T-helper 1 cell treated with Interleukin-12 subunit alpha and Interleukin-12 subunit beta and Interleukin-4 antibody, amounts not matched to agents 30 μg/mL and 1 μg/mL, for 36 hours (primary cell): ENCODE measurements at regions not wholly inside any gene's neighbourhood (a gene's known extent, or its start where the extent isn't known, plus 50 kb on each side); places are given as distances from the start of the nearest gene placed in this dataset.

Experiments
- H3K27ac Mint-ChIP-seq: one replicate; pipeline ENCODE4 v1.8.0; 2021; ENCODE audit warnings: mild to moderate bottlenecking, mixed read lengths
- H3K27me3 Mint-ChIP-seq: one replicate; pipeline ENCODE4 v1.8.0; 2021; ENCODE audit warnings: low read depth, mixed read lengths
- H3K36me3 Mint-ChIP-seq: one replicate; pipeline ENCODE4 v1.8.0; 2021; ENCODE audit warnings: low read depth, mixed read lengths
- H3K4me1 Mint-ChIP-seq: one replicate; pipeline ENCODE4 v1.8.0; 2021; ENCODE audit warnings: low read depth, mixed read lengths
- H3K4me3 Mint-ChIP-seq: one replicate; pipeline ENCODE4 v1.8.0; 2021; ENCODE audit warnings: mild to moderate bottlenecking, moderate library complexity, mixed read lengths
- H3K9me3 Mint-ChIP-seq: one replicate; pipeline ENCODE4 v1.8.0; 2021; ENCODE audit warnings: mixed read lengths

- no peaks in the 10 kb centered on the region for H3K27me3 Mint-ChIP-seq
- no peak overlapping the region for H3K27ac Mint-ChIP-seq
Observed at GRCh38 chr2:129619471-129619870, 360.0 kb upstream of the RAB6C start.

GRCh38 chr2:129620411-129620810 is 359.1 kb upstream of the RAB6C start:
- Mint-ChIP-seq H3K36me3 (no peaks in the 10 kb centered on the region), H3K27me3 (no peaks in the 10 kb centered on the region), H3K27ac (no peak overlapping the region), H3K4me3 (no peak overlapping the region), H3K9me3 (no peaks in the 10 kb centered on the region), H3K4me1 (no peaks in the 10 kb centered on the region)

More at GRCh38 chr2:129619471-129619870, 360.0 kb upstream of the RAB6C start:
- no peaks in the 10 kb centered on the region for H3K36me3 Mint-ChIP-seq
- no peaks in the 10 kb centered on the region for H3K9me3 Mint-ChIP-seq
- no peaks in the 10 kb centered on the region for H3K4me1 Mint-ChIP-seq
- H3K4me3 Mint-ChIP-seq = no peak overlapping the region

GRCh38 chr2:129623783-129624182 is 355.7 kb upstream of the RAB6C start:
- H3K27me3 Mint-ChIP-seq = no peaks in the 10 kb centered on the region
- no peaks in the 10 kb centered on the region for H3K9me3 Mint-ChIP-seq
- H3K27ac Mint-ChIP-seq = no peak overlapping the region
- no peak overlapping the region for H3K4me3 Mint-ChIP-seq
- no peaks in the 10 kb centered on the region for H3K36me3 Mint-ChIP-seq
- no peaks in the 10 kb centered on the region for H3K4me1 Mint-ChIP-seq

GRCh38 chr2:129627437-129627836 is 352.0 kb upstream of the RAB6C start:
- no peak overlapping the region for H3K27ac Mint-ChIP-seq
- H3K36me3 Mint-ChIP-seq = no peaks in the 10 kb centered on the region
- H3K27me3 Mint-ChIP-seq = no peaks in the 10 kb centered on the region
- no peak overlapping the region for H3K4me3 Mint-ChIP-seq
- no peaks in the 10 kb centered on the region for H3K9me3 Mint-ChIP-seq
- no peaks in the 10 kb centered on the region for H3K4me1 Mint-ChIP-seq

- Mint-ChIP-seq H3K4me1 (no peaks in the 10 kb centered on the region), H3K36me3 (no peaks in the 10 kb centered on the region), H3K27ac (no peak overlapping the region), H3K9me3 (no peaks in the 10 kb centered on the region), H3K4me3 (no peak overlapping the region), H3K27me3 (no peaks in the 10 kb centered on the region)
Observed at GRCh38 chr2:129636692-129637091, 342.8 kb upstream of the RAB6C start.

GRCh38 chr2:129641371-129641770 is 338.1 kb upstream of the RAB6C start:
- H3K36me3 Mint-ChIP-seq = no peaks in the 10 kb centered on the region
- no peaks in the 10 kb centered on the region for H3K4me1 Mint-ChIP-seq
- no peaks in the 10 kb centered on the region for H3K9me3 Mint-ChIP-seq
- H3K27me3 Mint-ChIP-seq = no peaks in the 10 kb centered on the region
- H3K4me3 Mint-ChIP-seq = no peak overlapping the region
- H3K27ac Mint-ChIP-seq = no peak overlapping the region

GRCh38 chr2:129642526-129643043 is 336.9 kb upstream of the RAB6C start:
- H3K4me3 Mint-ChIP-seq = no peak overlapping the region
- no peaks in the 10 kb centered on the region for H3K9me3 Mint-ChIP-seq

GRCh38 chr2:129645335-129645734 is 334.1 kb upstream of the RAB6C start:
- H3K9me3 Mint-ChIP-seq = no peaks in the 10 kb centered on the region
- H3K27ac Mint-ChIP-seq = no peak overlapping the region
- no peak overlapping the region for H3K4me3 Mint-ChIP-seq
- no peaks in the 10 kb centered on the region for H3K4me1 Mint-ChIP-seq
- no peaks in the 10 kb centered on the region for H3K27me3 Mint-ChIP-seq
- H3K36me3 Mint-ChIP-seq = no peaks in the 10 kb centered on the region

More at GRCh38 chr2:129642526-129643043, 336.9 kb upstream of the RAB6C start:
- Mint-ChIP-seq H3K36me3 (no peaks in the 10 kb centered on the region), H3K27ac (no peak overlapping the region), H3K4me1 (no peaks in the 10 kb centered on the region), H3K27me3 (no peaks in the 10 kb centered on the region)

- Mint-ChIP-seq H3K4me1 (no peaks in the 10 kb centered on the region), H3K4me3 (no peak overlapping the region), H3K27ac (no peak overlapping the region), H3K36me3 (no peaks in the 10 kb centered on the region), H3K27me3 (no peaks in the 10 kb centered on the region), H3K9me3 (no peaks in the 10 kb centered on the region)
Observed at GRCh38 chr2:129646107-129646506, 333.4 kb upstream of the RAB6C start.

GRCh38 chr2:129653246-129653645 is 326.2 kb upstream of the RAB6C start:
- Mint-ChIP-seq H3K27ac (no peak overlapping the region), H3K9me3 (no peaks in the 10 kb centered on the region), H3K4me3 (no peak overlapping the region), H3K27me3 (no peaks in the 10 kb centered on the region), H3K36me3 (no peaks in the 10 kb centered on the region), H3K4me1 (no peaks in the 10 kb centered on the region)

- Mint-ChIP-seq H3K27ac (no peak overlapping the region), H3K9me3 (no peaks in the 10 kb centered on the region), H3K4me3 (no peak overlapping the region), H3K27me3 (no peaks in the 10 kb centered on the region), H3K4me1 (no peaks in the 10 kb centered on the region), H3K36me3 (no peaks in the 10 kb centered on the region)
Observed at GRCh38 chr2:129654331-129654730, 325.1 kb upstream of the RAB6C start.

- H3K4me1 Mint-ChIP-seq = no peaks in the 10 kb centered on the region
- H3K36me3 Mint-ChIP-seq = no peaks in the 10 kb centered on the region
- no peaks in the 10 kb centered on the region for H3K9me3 Mint-ChIP-seq
- no peak overlapping the region for H3K4me3 Mint-ChIP-seq
- H3K27ac Mint-ChIP-seq = no peak overlapping the region
- H3K27me3 Mint-ChIP-seq = no peaks in the 10 kb centered on the region
Observed at GRCh38 chr2:129656081-129656598, 323.3 kb upstream of the RAB6C start.

GRCh38 chr2:129658430-129658829 is 321.0 kb upstream of the RAB6C start:
- Mint-ChIP-seq H3K4me3 (no peak overlapping the region), H3K4me1 (no peaks in the 10 kb centered on the region), H3K27ac (no peak overlapping the region), H3K27me3 (no peaks in the 10 kb centered on the region), H3K9me3 (no peaks in the 10 kb centered on the region), H3K36me3 (no peaks in the 10 kb centered on the region)

- H3K36me3 Mint-ChIP-seq = no peaks in the 10 kb centered on the region
- H3K9me3 Mint-ChIP-seq = no peaks in the 10 kb centered on the region
- H3K27me3 Mint-ChIP-seq = no peaks in the 10 kb centered on the region
- no peak overlapping the region for H3K27ac Mint-ChIP-seq
- no peak overlapping the region for H3K4me3 Mint-ChIP-seq
- no peaks in the 10 kb centered on the region for H3K4me1 Mint-ChIP-seq
Observed at GRCh38 chr2:129661935-129662334, 317.5 kb upstream of the RAB6C start.

GRCh38 chr2:129667577-129667976 is 311.9 kb upstream of the RAB6C start:
- Mint-ChIP-seq H3K4me1 (no peaks in the 10 kb centered on the region), H3K27me3 (no peaks in the 10 kb centered on the region), H3K36me3 (no peaks in the 10 kb centered on the region), H3K9me3 (no peaks in the 10 kb centered on the region), H3K27ac (no peak overlapping the region), H3K4me3 (no peak overlapping the region)

- no peaks in the 10 kb centered on the region for H3K4me1 Mint-ChIP-seq
- no peak overlapping the region for H3K4me3 Mint-ChIP-seq
- H3K27me3 Mint-ChIP-seq = peaks cover 3% of the 10 kb centered on the region
- H3K9me3 Mint-ChIP-seq = no peaks in the 10 kb centered on the region
- no peak overlapping the region for H3K27ac Mint-ChIP-seq
- H3K36me3 Mint-ChIP-seq = no peaks in the 10 kb centered on the region
Observed at GRCh38 chr2:129672521-129672920, 306.9 kb upstream of the RAB6C start.
